Muscle layer of duodenum (tissue), 2 donors: ENCODE measurements at regions not wholly inside any gene's neighbourhood (a gene's known extent, or its start where the extent isn't known, plus 50 kb on each side); places are given as distances from the start of the nearest gene placed in this dataset.

Source experiments
- H3K27ac ChIP-seq: one replicate; pipeline ENCODE4 v1.7.0; 2013; ENCODE audit warnings: mild to moderate bottlenecking, low read length
- H3K27me3 ChIP-seq: one replicate; pipeline ENCODE4 v1.7.0; 2013; ENCODE audit warnings: low read depth, mild to moderate bottlenecking, control low read depth, low read length
- H3K36me3 ChIP-seq, 2 donors: one replicate each; pipeline ENCODE4 v1.7.0; 2013; ENCODE audit warnings: low read length in 2 of 2, control low read depth in 1 of 2, mild to moderate bottlenecking in 1 of 2; ENCODE audit not compliant: insufficient read depth in 2 of 2, control insufficient read depth in 1 of 2
- H3K4me1 ChIP-seq, 2 donors: one replicate each; pipeline ENCODE4 v1.7.0; 2013; ENCODE audit warnings: low read length in 2 of 2, mild to moderate bottlenecking in 2 of 2, control low read depth in 1 of 2, moderate library complexity in 1 of 2; ENCODE audit not compliant: insufficient read depth in 2 of 2, control insufficient read depth in 1 of 2
- H3K4me3 ChIP-seq, 2 donors: one replicate each; pipeline ENCODE4 v1.7.0; 2013; ENCODE audit warnings: low read length in 2 of 2, low read depth in 1 of 2, mild to moderate bottlenecking in 1 of 2
- H3K9me3 ChIP-seq, 2 donors: one replicate each; pipeline ENCODE4 v1.7.0; 2013; ENCODE audit warnings: low read length in 2 of 2, control low read depth in 1 of 2, mild to moderate bottlenecking in 1 of 2; ENCODE audit not compliant: control insufficient read depth in 1 of 2
- donor health status: healthy.

DNA sequence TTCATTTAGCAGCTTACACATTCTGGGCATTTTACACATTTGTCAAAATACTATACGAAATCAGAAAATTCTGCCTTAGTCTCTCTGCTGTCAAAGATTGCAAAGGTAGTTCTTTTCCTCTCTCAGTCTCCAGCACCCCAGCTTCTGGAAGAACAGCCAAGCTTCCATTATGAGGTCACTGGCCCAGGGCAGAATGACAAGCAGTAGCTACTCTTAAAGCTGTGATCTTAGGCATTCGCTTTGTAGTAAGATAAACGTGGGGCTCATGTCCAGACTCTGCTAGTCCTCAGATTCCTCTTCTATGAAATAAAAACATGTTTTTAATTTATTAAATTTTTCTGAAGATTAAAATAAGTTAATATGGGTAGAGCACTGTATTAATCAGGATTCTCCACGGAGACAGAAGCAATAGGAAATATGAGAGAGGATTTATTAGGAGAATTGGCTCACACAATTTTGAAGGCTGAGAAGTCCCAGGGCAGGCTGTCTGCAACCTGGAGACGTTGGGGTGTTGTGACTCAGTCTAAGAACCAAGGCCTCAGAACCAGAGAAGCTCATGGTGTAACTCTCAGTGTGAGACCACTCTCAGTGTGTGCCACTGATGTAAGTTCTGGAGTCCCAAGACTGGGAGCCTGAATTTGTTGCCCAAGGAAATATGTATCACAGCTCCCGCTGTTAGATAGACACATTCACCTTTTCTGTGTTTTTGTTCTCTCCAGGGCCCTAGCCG lies 201.2 kb downstream of the CMPK2 start:
- Histone ChIP-seq H3K27me3 (no peaks in the 10 kb centered on the region), H3K36me3 (no peaks in the 10 kb centered on the region), H3K4me1 (no peaks in the 10 kb centered on the region), H3K4me3 (no peak overlapping the region), H3K9me3 (no peaks in the 10 kb centered on the region), H3K27ac (no peak overlapping the region)

DNA sequence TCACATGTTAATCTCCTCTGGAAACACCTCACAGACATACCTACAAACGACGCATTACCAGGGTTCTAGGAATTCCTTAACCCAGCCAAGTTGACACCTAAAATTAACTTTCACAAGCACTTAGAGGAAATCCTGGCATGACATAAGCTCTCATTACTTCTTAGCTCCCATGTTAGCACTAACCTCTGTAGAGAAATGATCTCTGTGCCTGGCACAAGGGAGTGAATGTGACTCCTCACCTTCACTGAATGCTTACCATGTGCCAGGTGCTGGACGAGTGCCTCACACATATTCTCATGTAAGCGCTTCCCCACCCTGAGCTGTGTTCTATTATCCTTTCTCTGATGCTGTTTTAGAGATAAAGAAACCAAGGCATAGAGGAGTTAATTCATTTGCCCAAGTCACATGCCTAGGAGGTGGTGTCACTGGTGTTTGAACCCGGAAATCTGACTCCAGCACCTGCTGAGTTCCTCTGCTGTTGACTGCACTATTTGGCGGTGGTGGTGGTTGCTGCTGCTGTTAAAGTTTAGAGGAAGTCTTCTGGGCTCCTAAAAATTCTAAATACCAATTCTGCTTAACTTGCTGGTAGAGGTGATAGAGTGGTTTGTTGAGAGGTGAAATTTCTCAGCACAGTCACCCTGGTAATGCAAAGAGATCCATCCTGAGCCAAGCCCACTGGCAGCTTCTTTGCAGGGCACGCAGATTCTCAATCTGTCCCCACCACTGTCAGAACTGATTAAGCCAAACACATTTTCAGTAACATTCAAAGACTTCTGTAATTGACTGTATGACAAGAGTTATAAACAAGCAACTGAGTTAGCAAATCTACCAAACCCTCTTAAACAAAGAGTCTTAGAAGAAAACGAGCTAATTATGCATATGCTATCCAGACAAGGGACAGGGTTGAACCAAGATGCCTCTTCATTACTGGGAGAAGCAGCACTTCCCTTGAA lies 200.3 kb downstream of the CMPK2 start:
- H3K4me1 ChIP-seq, result no peaks in the 10 kb centered on the region
- H3K9me3 ChIP-seq, result no peaks in the 10 kb centered on the region
- no peak overlapping the region for H3K4me3 ChIP-seq
- no peaks in the 10 kb centered on the region for H3K27me3 ChIP-seq
- H3K36me3 ChIP-seq, result no peaks in the 10 kb centered on the region
- no peak overlapping the region for H3K27ac ChIP-seq

- Histone ChIP-seq H3K36me3 (no peaks in the 10 kb centered on the region), H3K9me3 (no peaks in the 10 kb centered on the region), H3K4me1 (no peaks in the 10 kb centered on the region), H3K27me3 (no peaks in the 10 kb centered on the region), H3K4me3 (no peak overlapping the region), H3K27ac (no peak overlapping the region)
These were observed 198.4 kb downstream of the CMPK2 start for GRCh38 chr2:6667326-6667725.

DNA sequence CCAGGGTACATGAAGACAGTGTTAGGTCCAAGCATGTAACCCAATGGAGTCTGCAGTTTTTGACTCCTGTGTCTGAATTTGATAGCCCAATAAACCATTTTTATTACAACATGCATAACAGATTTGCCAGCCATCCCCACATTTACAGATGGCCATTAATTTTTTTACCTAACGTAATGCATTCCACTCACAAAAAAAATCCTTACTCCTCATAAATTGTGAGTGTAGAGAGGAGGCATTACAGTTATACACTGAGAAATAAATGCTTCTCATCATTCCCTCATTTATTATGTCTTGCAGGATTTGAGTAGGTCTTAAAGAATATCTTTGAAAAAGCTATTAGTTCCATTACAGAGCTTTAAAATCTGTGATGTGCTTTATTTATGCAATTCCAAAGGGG lies 193.8 kb downstream of the CMPK2 start:
- Histone ChIP-seq H3K4me1 (no peaks in the 10 kb centered on the region), H3K4me3 (no peak overlapping the region), H3K27ac (no peak overlapping the region), H3K27me3 (no peaks in the 10 kb centered on the region), H3K36me3 (no peaks in the 10 kb centered on the region), H3K9me3 (no peaks in the 10 kb centered on the region)

GRCh38 chr2:6674381-6674780 lies 191.3 kb downstream of the CMPK2 start:
- H3K4me1 ChIP-seq, result no peaks in the 10 kb centered on the region
- no peaks in the 10 kb centered on the region for H3K9me3 ChIP-seq
- no peak overlapping the region for H3K4me3 ChIP-seq
- no peak overlapping the region for H3K27ac ChIP-seq
- H3K36me3 ChIP-seq, result no peaks in the 10 kb centered on the region
- H3K27me3 ChIP-seq, result no peaks in the 10 kb centered on the region

DNA sequence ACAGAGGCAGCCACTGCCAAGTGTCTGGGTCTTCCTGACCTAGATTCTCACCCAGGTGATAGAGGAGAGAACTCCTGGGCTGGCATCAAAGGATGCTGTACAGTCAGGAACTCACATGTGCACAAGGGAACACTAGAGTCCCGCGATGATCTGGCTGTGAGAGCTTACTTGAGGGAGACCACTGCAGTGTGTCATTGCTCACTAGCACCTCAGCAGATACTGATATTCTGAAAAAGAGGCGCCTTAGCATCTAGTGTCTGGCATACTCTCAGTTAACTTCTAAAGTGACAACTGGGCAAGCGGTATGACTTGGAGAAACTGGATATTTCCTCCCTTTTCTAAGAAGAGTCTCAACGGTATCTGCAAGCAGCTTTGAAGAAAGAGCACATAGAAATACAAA lies 189.9 kb downstream of the CMPK2 start:
- Histone ChIP-seq H3K9me3 (no peaks in the 10 kb centered on the region), H3K27me3 (no peaks in the 10 kb centered on the region), H3K4me1 (no peaks in the 10 kb centered on the region), H3K27ac (no peak overlapping the region), H3K4me3 (no peak overlapping the region), H3K36me3 (no peaks in the 10 kb centered on the region)

GRCh38 chr2:6676241-6676640 lies 189.5 kb downstream of the CMPK2 start:
- H3K36me3 ChIP-seq, result no peaks in the 10 kb centered on the region
- no peak overlapping the region for H3K27ac ChIP-seq
- no peaks in the 10 kb centered on the region for H3K4me1 ChIP-seq
- no peaks in the 10 kb centered on the region for H3K27me3 ChIP-seq
- no peak overlapping the region for H3K4me3 ChIP-seq
- H3K9me3 ChIP-seq, result no peaks in the 10 kb centered on the region

- no peaks in the 10 kb centered on the region for H3K36me3 ChIP-seq
- no peak overlapping the region for H3K4me3 ChIP-seq
- no peaks in the 10 kb centered on the region for H3K27me3 ChIP-seq
These were observed 188.9 kb downstream of the CMPK2 start for GRCh38 chr2:6676776-6677175.

GRCh38 chr2:6679471-6679870 lies 186.2 kb downstream of the CMPK2 start:
- no peaks in the 10 kb centered on the region for H3K36me3 ChIP-seq
- H3K4me1 ChIP-seq, result no peaks in the 10 kb centered on the region
- no peak overlapping the region for H3K4me3 ChIP-seq
- no peaks in the 10 kb centered on the region for H3K27me3 ChIP-seq
- H3K27ac ChIP-seq, result no peak overlapping the region
- no peaks in the 10 kb centered on the region for H3K9me3 ChIP-seq

More at GRCh38 chr2:6676776-6677175, 188.9 kb downstream of the CMPK2 start:
- Histone ChIP-seq H3K4me1 (no peaks in the 10 kb centered on the region), H3K9me3 (no peaks in the 10 kb centered on the region), H3K27ac (no peak overlapping the region)

DNA sequence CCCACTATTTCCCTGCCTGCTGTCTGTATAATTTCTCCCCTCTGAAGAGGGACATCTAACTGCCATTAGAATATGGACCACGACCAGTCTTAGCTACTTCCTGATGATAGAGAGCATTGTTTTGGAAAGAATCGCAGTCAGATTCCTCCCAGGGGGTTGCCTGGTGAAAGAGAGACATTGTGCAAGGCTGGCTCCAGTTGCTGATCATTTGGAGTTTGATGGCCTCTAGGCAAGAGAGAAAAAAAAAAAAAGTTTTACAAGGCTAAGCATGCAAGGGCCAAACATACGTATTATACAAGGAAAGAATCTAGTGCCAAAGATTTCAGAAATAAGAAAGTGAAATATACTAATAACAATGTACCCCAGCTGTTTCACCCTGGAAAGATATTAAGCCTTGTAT lies 182.2 kb downstream of the CMPK2 start:
- no peaks in the 10 kb centered on the region for H3K4me1 ChIP-seq
- no peak overlapping the region for H3K4me3 ChIP-seq
- no peak overlapping the region for H3K27ac ChIP-seq
- H3K36me3 ChIP-seq, result no peaks in the 10 kb centered on the region
- H3K27me3 ChIP-seq, result no peaks in the 10 kb centered on the region
- peaks cover 0 to 14% of the 10 kb centered on the region in 2 donors for H3K9me3 ChIP-seq

DNA sequence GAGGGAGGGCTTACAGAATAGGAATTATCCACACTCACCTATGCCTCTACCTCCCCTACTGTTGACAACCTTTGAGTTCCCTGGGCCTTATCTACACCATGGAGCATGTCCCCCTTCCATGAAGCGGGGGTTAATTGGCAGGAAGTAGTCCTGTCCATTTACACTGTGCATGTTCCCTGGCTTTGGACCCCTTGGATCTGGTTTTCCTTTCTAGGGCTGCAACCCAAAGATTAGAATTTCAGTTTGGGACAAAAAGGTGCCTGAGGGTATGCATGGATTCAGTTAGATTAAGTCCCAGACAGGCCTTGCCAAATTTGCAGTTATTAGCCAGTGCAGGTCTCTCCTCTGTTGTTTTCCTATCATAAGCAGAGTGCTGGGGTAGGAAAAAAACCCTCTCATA lies 180.3 kb downstream of the CMPK2 start:
- no peak overlapping the region for H3K4me3 ChIP-seq
- H3K4me1 ChIP-seq, result no peaks in the 10 kb centered on the region
- H3K36me3 ChIP-seq, result no peaks in the 10 kb centered on the region
- no peaks in the 10 kb centered on the region for H3K27me3 ChIP-seq
- peaks cover 0 to 14% of the 10 kb centered on the region in 2 donors for H3K9me3 ChIP-seq
- H3K27ac ChIP-seq, result no peak overlapping the region
